Pons (tissue), 1 donor: ENCODE measurements at regions not wholly inside any gene's neighbourhood (a gene's known extent, or its start where the extent isn't known, plus 50 kb on each side); places are given as distances from the start of the nearest gene placed in this dataset.

Source experiments
- DNase-seq: peaks from one replicate; pipeline ENCODE4 v3.0.0-alpha.2; 2016; ENCODE audit warnings: low spot score

GRCh38 chr4:90007494-90008167 lies 113.0 kb downstream of the MMRN1 start:
- no peak for DNase-seq

DNA sequence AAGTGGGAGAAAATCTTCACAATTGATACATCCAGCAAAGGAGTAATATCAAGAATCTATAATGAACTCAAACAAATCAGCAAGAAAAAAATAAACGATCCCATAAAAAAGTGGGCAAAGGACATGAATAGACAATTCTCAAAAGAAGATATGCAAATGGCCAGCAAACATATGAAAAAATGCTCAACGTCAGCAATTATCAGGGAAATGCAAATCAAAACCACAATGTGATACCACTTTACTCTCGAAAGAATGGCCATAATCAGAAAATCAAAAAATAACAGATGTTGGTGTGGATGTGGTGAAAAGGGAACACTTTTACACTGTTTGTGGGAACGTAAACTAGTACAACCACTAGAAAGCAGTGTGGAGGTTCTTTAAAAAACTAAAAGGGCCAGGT lies 114.3 kb upstream of the CCSER1 start:
- DNase-seq = no peak

GRCh38 chr4:90024519-90024918 lies 102.7 kb upstream of the CCSER1 start:
- DNase-seq = no peak

- DNase-seq = peak; percentile 20
Observed at GRCh38 chr4:90025248-90025647, 101.9 kb upstream of the CCSER1 start.

DNA sequence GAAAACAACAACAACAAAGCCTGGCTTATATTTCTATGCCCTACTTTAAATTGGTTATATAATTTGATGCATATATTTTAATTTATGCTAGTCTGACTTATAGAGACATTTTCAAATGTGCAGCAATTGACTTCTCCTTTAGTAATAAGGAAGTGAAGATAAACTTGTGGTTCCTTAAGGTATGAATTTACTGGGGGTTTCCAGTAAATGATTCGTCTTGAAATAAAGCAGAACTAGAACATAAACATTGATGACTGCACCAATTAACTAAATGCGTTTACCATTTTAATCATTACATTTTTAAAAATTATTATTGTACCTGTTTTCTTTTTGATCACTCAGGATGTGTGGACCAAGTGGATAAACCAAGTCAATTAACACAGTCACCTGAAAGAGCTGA lies 99.6 kb upstream of the CCSER1 start:
- DNase-seq = no peak

DNA sequence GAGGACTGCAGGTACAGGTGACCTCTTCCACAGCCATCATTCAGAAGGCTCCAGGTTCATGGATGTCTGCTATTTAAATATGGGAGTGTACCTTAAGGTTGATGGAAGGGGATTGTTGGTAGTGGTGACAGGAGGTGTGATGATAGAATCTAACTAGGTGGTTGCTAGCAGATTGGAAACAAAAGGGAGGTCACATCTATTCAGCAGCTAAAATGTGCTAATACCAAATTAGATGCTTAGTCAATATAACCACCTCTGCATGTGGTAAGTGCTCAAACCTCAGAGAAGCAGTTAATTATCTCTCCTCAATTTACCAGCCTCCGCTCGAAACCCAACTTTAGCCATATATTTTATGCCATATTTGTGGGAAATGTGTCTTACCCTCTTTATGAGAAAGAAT lies 98.7 kb upstream of the CCSER1 start:
- DNase-seq = no peak

- no peak for DNase-seq
Observed at GRCh38 chr4:90030202-90030601, 97.0 kb upstream of the CCSER1 start.

GRCh38 chr4:90030953-90031352 lies 96.2 kb upstream of the CCSER1 start:
- DNase-seq = peak; percentile 13

GRCh38 chr4:90039122-90039521 lies 88.1 kb upstream of the CCSER1 start:
- no peak for DNase-seq

- no peak for DNase-seq
Observed at GRCh38 chr4:90051999-90052398, 75.2 kb upstream of the CCSER1 start.

DNA sequence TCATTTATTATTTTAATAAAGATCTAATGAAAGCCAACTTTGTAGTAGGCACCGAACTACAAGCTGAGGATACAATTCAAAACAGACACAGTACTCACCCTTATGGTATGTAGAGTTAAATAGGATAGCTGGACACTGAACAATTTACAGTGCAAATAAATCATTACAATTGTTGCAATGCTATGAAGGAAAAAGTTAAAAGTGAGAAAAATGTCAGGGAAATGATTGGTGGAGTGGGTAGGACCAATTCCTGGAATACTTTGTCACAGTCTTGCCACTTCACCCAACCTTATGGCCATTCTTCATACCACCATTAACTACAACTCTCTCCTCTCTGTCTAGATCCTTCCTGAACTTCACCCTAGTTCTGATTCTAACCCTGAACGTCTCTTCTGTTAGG lies 70.1 kb upstream of the CCSER1 start:
- no peak for DNase-seq

GRCh38 chr4:90060039-90060438 lies 67.2 kb upstream of the CCSER1 start:
- no peak for DNase-seq

DNA sequence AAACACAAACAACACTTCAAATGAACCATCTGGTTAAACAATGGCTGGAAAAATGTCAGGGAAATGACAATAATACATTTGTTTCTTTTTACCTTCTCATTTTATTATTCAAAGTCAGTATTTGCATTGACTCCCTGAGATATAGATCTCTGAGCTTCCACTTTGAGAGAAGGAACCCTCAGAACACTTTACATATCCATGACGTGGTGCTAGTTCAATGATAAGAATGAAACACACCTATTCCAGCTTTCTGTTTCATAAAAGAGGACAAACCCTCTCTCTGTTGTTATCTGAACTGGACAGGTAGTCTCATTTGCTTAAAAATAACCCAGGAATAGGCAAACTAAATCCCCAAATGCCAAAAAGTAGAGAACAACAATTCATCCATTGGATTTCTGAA lies 65.3 kb upstream of the CCSER1 start:
- DNase-seq = no peak

DNA sequence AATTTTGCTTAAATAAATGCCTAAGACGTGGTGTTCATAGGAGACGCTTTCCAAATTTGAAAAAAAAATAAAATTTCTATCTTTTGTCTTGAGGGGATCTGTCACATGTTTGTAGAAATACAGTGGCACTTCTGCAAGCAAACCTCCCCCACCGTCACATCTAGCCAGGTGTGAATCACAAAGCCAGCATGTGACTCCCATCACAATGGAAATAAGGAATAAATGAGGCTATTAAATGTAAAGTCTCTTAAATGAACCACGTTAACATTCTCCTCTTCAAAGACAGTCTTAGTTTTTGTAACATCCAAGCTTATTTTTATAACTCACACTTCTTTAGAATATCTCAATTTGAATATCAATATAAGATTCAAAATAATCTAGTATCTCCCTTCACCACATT lies 63.0 kb upstream of the CCSER1 start:
- no peak for DNase-seq

GRCh38 chr4:90069151-90069550 lies 58.0 kb upstream of the CCSER1 start:
- no peak for DNase-seq

DNA sequence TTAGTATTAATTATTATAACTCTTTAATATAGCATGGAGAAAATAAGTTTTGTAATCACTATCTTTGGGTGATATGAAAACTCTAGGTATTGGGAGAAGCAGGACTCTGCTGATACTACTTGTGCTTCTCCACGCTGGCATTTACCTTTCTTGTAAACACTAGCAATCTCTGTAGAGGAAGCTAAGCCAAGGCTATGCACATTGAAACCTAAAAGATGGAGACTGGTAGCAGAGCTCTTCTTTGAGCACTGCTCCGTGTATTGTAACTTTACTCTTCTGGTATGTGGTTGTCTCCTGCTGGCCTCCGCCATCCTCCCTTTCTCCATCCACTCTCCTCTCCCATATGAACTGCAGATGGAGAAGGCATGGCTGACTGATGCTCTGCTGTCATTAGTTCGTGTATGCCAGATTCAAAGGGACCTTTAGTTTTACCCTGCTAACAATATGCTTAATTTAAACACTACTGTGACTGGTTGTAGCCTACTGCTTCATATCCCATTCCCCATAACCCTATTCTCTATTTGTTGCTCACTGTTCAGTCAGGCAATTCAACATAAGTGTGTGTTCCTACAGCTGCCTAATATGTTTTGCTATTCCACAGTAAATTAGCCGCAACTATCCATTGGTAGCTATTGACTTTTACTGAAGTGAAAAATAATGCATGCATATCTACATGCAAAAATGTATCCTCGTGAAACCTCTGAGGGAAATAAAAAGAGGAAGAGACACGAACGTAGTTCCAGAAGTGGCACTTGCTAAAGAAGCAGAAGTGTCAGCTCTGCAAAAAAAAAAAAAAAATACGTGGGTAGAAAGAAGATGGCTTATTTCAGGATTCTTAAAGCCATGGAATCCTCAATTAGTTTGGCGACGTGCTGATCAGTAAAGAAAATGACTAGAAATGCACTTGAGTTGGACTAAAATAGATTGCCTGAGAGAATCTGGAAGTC lies 55.6 kb upstream of the CCSER1 start:
- peak; percentile 34 for DNase-seq

- no peak for DNase-seq
Observed at GRCh38 chr4:90074322-90074886, 52.8 kb upstream of the CCSER1 start.
